ENCODE measurements at regions not wholly inside any gene's neighbourhood (a gene's known extent, or its start where the extent isn't known, plus 50 kb on each side); places are given as distances from the start of the nearest gene placed in this dataset.
"Not testable (repeated sequence)": the region's sequence is repeated elsewhere in the genome, so short reads cannot be mapped to it uniquely, and the experiment has no call there.

DNA sequence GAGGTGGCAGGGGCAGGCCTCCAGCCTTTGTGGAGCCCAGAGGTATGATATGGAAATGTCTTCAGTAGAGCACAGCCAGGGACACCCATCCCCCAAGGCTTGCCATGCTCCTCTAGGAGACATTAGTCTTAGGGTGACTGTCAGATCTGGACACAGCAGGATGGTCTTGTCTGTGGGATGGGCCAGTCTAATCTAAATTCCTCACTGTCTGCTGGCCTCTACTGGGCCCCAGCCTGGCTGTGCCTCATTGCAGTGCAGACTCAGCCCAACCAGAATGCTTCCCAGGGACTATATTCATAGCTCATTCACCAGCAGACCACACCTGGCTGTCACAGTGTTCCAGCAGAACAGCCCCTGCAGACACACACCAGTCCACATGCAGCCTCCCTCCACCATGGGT, 129.5 kb upstream of the MRPS30 start:
- Histone ChIP-seq H3K4me1 (no peaks in the 10 kb centered on the region), H3K36me3 (no peaks in the 10 kb centered on the region), H3K27ac (no peak overlapping the region), H3K4me3 (no peak overlapping the region), H3K27me3 (no peaks in the 10 kb centered on the region), H3K9me3 (no peaks in the 10 kb centered on the region)
- intact Hi-C loops (cut with DNase I; ENCODE audit: low total_unique reads) = no loop called here
- DNase-seq (no peak), ATAC-seq (no peak)
- in situ Hi-C loops (cut with MboI; ENCODE audit: low sequenced_read_pairs in 4 of 4) = no loop called here
- no peak for TF ChIP-seq POLR2A (IDR thresholded peaks at IDR 0.05)
- TF ChIP-seq, protein P1, sequence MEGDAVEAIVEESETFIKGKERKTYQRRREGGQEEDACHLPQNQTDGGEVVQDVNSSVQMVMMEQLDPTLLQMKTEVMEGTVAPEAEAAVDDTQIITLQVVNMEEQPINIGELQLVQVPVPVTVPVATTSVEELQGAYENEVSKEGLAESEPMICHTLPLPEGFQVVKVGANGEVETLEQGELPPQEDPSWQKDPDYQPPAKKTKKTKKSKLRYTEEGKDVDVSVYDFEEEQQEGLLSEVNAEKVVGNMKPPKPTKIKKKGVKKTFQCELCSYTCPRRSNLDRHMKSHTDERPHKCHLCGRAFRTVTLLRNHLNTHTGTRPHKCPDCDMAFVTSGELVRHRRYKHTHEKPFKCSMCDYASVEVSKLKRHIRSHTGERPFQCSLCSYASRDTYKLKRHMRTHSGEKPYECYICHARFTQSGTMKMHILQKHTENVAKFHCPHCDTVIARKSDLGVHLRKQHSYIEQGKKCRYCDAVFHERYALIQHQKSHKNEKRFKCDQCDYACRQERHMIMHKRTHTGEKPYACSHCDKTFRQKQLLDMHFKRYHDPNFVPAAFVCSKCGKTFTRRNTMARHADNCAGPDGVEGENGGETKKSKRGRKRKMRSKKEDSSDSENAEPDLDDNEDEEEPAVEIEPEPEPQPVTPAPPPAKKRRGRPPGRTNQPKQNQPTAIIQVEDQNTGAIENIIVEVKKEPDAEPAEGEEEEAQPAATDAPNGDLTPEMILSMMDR (IDR thresholded peaks at IDR 0.05 in 4 of 5, conservative IDR thresholded peaks at IDR 0.05 in 1 of 5) = no peak

DNA sequence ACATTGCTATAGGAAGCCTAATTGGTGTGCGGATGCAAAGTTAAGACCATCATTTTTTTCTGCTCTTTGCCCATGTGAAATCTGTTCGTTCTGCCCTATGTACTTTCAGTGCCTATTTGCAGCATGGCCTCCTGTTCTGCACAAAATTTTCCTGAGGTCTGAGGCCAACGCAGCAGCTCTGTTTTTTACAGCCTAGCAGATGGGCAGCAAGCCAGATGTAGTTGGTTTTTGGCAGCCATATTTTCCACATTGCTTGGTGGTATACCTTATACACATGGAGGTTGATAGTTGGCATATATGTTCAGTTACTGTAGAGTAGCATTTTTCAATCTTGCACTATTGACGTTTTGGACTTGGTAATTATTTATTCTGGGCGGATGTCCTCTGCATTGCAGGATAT, 133.5 kb upstream of the MRPS30 start:
- no peaks in the 10 kb centered on the region for H3K36me3 ChIP-seq
- intact Hi-C loops (cut with DNase I; ENCODE audit: low total_unique reads) = no loop called here
- DNase-seq (no peak), ATAC-seq (no peak)
- H3K27ac ChIP-seq = no peak overlapping the region
- H3K27me3 ChIP-seq = no peaks in the 10 kb centered on the region
- no peak overlapping the region for H3K4me3 ChIP-seq
- TF ChIP-seq, protein P1 (IDR thresholded peaks at IDR 0.05 in 4 of 5, conservative IDR thresholded peaks at IDR 0.05 in 1 of 5) = no peak
- no peak for TF ChIP-seq POLR2A (IDR thresholded peaks at IDR 0.05)
- H3K9me3 ChIP-seq = no peaks in the 10 kb centered on the region
- H3K4me1 ChIP-seq = no peaks in the 10 kb centered on the region
- in situ Hi-C loops (cut with MboI; ENCODE audit: low sequenced_read_pairs in 4 of 4) = no loop called here

DNA sequence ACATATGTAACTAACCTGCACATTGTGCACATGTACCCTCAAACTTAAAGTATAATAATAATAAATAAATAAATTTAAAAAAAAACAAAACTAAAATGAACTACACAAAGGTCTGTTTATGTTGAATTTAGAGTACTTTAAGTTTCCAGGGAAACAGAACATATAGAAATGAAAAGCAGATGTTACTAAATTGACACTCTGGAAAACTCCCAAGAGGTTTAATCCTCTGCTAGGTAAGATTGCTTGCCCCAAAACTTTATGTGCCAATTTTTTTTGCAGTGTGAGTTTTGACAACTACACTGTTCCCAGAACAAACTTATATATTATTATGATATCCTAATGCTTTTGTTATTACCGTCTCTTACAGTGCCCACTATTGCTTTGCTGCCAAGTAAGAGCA, 134.3 kb upstream of the MRPS30 start:
- Histone ChIP-seq H3K27me3 (no peaks in the 10 kb centered on the region), H3K36me3 (no peaks in the 10 kb centered on the region), H3K27ac (no peak overlapping the region), H3K9me3 (no peaks in the 10 kb centered on the region), H3K4me3 (no peak overlapping the region), H3K4me1 (no peaks in the 10 kb centered on the region)
- ATAC-seq = no peak
- DNase-seq = no peak
- intact Hi-C loops (cut with DNase I; ENCODE audit: low total_unique reads) = no loop called here
- no peak for TF ChIP-seq POLR2A (IDR thresholded peaks at IDR 0.05)
- TF ChIP-seq, protein P1 (IDR thresholded peaks at IDR 0.05 in 4 of 5, conservative IDR thresholded peaks at IDR 0.05 in 1 of 5) = no peak
- in situ Hi-C loops (cut with MboI; ENCODE audit: low sequenced_read_pairs in 4 of 4) = no loop called here

DNA sequence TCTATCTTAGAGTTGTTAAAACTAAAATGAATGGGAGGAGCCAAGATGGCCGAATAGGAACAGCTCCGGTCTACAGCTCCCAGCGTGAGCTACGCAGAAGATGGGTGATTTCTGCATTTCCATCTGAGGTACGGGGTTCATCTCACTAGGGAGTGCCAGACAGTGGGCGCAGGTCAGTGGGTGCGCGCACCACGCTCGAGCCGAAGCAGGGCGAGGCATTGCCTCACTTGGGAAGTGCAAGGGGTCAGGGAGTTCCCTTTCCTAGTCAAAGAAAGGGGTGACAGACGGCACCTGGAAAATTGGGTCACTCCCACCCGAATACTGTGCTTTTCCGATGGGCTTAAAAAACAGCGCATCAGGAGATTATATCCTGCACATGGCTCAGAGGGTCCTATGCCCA, 140.3 kb upstream of the MRPS30 start:
- H3K4me3 ChIP-seq; ATAC-seq; H3K27ac ChIP-seq; H3K9me3 ChIP-seq; in situ Hi-C loops (cut with MboI; ENCODE audit: low sequenced_read_pairs in 4 of 4); H3K4me1 ChIP-seq; intact Hi-C loops (cut with DNase I; ENCODE audit: low total_unique reads); DNase-seq; H3K36me3 ChIP-seq; H3K27me3 ChIP-seq: not testable (repeated sequence)

DNA sequence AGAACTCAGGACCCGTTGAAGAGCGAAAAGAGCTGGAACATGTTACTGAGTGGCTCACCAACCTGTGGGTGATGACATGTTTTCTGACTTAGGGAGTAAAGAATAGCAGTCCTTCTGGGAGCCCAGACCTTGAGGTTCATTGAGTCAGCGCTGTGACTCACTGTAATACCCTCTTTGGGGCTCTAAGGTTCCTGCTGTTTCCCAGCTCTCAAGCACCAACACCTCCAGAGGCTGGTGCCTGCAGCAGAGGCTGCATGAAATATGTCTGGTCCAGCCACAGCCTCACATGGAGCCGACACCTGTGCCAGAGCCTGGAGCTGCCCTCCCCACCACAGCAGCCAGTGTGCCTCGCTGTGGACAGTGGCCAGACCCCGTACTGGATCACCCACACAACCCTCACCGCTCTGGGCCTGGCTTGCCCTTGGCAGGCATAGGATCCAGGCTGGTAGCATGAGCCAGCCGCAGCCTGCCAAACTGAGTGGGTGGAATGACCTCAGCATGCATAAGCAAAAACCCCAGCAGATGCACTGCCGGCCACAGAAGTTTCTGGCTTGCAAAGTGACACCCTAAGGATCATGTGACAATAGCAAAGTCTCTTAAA, 143.5 kb upstream of the MRPS30 start:
- Histone ChIP-seq H3K27ac (no peak overlapping the region), H3K27me3 (no peaks in the 10 kb centered on the region), H3K4me1 (no peaks in the 10 kb centered on the region), H3K36me3 (no peaks in the 10 kb centered on the region), H3K4me3 (no peak overlapping the region), H3K9me3 (no peaks in the 10 kb centered on the region)
- ATAC-seq = peak in 1 of 2 donors; percentile 60
- intact Hi-C loops (cut with DNase I; ENCODE audit: low total_unique reads) = no loop called here
- TF ChIP-seq, protein P1 (IDR thresholded peaks at IDR 0.05 in 4 of 5, conservative IDR thresholded peaks at IDR 0.05 in 1 of 5) = no peak
- TF ChIP-seq POLR2A (IDR thresholded peaks at IDR 0.05) = no peak
- DNase-seq = peak in 1 of 2 donors; percentile 34
- in situ Hi-C loops (cut with MboI; ENCODE audit: low sequenced_read_pairs in 4 of 4) = no loop called here

Measured in gastrocnemius medialis (tissue), 4 donors.